Cardiac muscle cell (in vitro differentiated cells and primary cell): ENCODE measurements at regions not wholly inside any gene's neighbourhood (a gene's known extent, or its start where the extent isn't known, plus 50 kb on each side); places are given as distances from the start of the nearest gene placed in this dataset.
A peak's percentile ranks its signal among the peaks of the same experiment; 100 is the strongest.

Experiments used
- DNase-seq, 2 donors: peaks; one replicate each; pipeline versions ENCODE4 v3.0.0 to v3.0.0-alpha.2; 2010 to 2017; ENCODE audit warnings: low read depth in 1 of 2, low spot score in 1 of 2
- H3K27ac ChIP-seq: fragments of 200-600 bp; sonication (generic); 2 replicates; pipeline ENCODE4 v1.5.1; 2016
- H3K27me3 ChIP-seq: fragments of 200-600 bp; sonication (generic); 2 replicates; pipeline ENCODE4 v1.6.0; 2016; ENCODE audit warnings: control low read depth
- H3K36me3 ChIP-seq: fragments of 200-600 bp; sonication (generic); 2 replicates; pipeline ENCODE4 v1.5.1; 2016; ENCODE audit warnings: control low read depth
- H3K4me1 ChIP-seq: fragments of 200-600 bp; sonication (generic); 2 replicates; pipeline ENCODE4 v1.8.1; 2017; ENCODE audit warnings: low read depth, mild to moderate bottlenecking, mixed run types
- H3K4me3 ChIP-seq: fragments of 200-600 bp; sonication (generic); 2 replicates; pipeline ENCODE4 v1.5.1; 2016; ENCODE audit warnings: mild to moderate bottlenecking
- H3K9me3 ChIP-seq: fragments of 200-600 bp; sonication (generic); 2 replicates; pipeline ENCODE4 v1.5.1; 2017; ENCODE audit warnings: low read depth, mild to moderate bottlenecking, control low read depth
- TF ChIP-seq, protein P1 (sequence below): IDR thresholded peaks from 2 replicates; pipeline ENCODE4 v1.5.1; 2012; ENCODE audit warnings: low read depth, mild to moderate bottlenecking, low read length

DNA sequence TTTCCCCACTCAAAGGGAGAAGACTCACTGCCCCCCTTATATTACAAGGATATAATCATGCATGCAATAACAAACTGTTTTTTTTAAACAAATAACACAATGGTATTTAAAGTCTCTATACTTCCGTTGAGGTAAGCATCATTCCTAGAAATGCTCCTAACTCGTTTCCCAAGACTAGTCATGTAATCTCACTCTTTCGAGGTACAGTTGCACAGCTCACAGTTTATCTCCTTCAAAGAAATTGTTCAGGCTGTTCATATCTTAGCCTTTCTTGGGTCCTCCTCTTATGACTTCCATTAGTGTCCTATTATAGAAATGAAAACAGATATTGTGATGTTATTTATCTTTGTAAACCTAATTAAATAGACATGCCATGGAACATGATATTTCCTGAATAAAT, 705.0 kb downstream of the KCNT2 start:
- Histone ChIP-seq H3K4me1 (peaks cover 13% of the 10 kb centered on the region), H3K9me3 (no peaks in the 10 kb centered on the region), H3K27ac (no peak overlapping the region), H3K36me3 (no peaks in the 10 kb centered on the region), H3K4me3 (no peak overlapping the region), H3K27me3 (no peaks in the 10 kb centered on the region)
- DNase-seq, result no peak
- TF ChIP-seq, protein P1, sequence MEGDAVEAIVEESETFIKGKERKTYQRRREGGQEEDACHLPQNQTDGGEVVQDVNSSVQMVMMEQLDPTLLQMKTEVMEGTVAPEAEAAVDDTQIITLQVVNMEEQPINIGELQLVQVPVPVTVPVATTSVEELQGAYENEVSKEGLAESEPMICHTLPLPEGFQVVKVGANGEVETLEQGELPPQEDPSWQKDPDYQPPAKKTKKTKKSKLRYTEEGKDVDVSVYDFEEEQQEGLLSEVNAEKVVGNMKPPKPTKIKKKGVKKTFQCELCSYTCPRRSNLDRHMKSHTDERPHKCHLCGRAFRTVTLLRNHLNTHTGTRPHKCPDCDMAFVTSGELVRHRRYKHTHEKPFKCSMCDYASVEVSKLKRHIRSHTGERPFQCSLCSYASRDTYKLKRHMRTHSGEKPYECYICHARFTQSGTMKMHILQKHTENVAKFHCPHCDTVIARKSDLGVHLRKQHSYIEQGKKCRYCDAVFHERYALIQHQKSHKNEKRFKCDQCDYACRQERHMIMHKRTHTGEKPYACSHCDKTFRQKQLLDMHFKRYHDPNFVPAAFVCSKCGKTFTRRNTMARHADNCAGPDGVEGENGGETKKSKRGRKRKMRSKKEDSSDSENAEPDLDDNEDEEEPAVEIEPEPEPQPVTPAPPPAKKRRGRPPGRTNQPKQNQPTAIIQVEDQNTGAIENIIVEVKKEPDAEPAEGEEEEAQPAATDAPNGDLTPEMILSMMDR, result no peak

- Histone ChIP-seq H3K4me1 (peaks cover 17% of the 10 kb centered on the region), H3K27me3 (no peaks in the 10 kb centered on the region), H3K36me3 (no peaks in the 10 kb centered on the region), H3K9me3 (no peaks in the 10 kb centered on the region), H3K27ac (no peak overlapping the region), H3K4me3 (no peak overlapping the region)
- TF ChIP-seq, protein P1, result no peak
- DNase-seq, result no peak
These were observed 705.5 kb downstream of the KCNT2 start for GRCh38 chr1:195902779-195903178.

DNA sequence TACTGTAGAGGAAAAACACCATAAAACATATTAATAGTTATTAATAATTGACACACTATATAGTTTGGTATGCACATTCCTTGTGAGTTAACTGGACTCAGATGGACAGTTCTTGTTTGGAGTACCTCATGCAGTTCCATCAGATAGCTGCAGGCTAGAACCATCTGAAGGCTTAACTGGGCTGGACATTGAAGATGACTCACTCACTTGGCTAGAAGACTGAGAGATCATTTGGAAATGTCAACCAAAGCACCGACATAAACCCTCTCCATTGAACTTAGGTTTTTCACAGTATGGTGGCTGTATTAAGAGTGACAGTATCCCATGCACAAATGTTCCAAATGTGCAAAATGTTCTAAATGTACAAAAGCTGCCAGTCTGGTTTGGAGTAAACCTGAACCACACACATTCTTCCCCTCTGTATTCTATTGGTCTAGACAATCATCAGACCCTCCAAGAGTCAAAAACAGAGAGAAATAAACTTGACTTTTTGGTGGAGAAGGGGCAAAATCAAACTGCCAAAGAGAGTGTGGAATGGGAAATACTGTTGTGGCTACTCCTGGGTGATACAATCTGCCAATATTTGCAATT, 708.4 kb downstream of the KCNT2 start:
- Histone ChIP-seq H3K9me3 (no peaks in the 10 kb centered on the region), H3K27ac (no peak overlapping the region), H3K27me3 (no peaks in the 10 kb centered on the region), H3K4me1 (peaks cover 17% of the 10 kb centered on the region), H3K4me3 (no peak overlapping the region), H3K36me3 (no peaks in the 10 kb centered on the region)
- TF ChIP-seq, protein P1, result no peak
- peak in 1 of 2 donors; percentile 0 for DNase-seq

DNA sequence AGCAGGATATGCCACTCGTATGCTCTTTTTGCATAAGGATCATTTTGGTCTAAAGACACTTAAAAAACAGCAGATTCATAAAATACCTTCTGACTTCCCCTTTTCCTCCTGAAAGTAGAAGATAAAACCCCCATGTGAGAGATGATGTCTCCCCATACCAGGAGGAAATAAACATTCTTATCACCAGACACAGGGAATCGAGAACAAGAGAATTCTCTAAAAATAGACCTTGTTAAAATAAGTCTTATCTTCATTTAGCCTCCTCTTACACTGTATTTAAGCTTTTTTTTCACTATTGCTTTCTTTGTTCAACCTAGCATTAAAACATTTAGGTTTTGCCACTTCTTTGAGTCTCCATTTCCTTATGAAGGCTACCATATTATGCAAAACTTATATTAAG, 709.3 kb downstream of the KCNT2 start:
- H3K4me1 ChIP-seq, result peaks cover 23% of the 10 kb centered on the region
- H3K27ac ChIP-seq, result no peak overlapping the region
- H3K9me3 ChIP-seq, result no peaks in the 10 kb centered on the region
- no peaks in the 10 kb centered on the region for H3K36me3 ChIP-seq
- no peak overlapping the region for H3K4me3 ChIP-seq
- H3K27me3 ChIP-seq, result no peaks in the 10 kb centered on the region
- TF ChIP-seq, protein P1, result no peak
- DNase-seq, result no peak

GRCh38 chr1:195898373-195898772, 709.9 kb downstream of the KCNT2 start:
- peaks cover 23% of the 10 kb centered on the region for H3K4me1 ChIP-seq
- no peak for DNase-seq
- no peak overlapping the region for H3K27ac ChIP-seq
- H3K9me3 ChIP-seq, result no peaks in the 10 kb centered on the region
- TF ChIP-seq, protein P1, result no peak
- no peaks in the 10 kb centered on the region for H3K36me3 ChIP-seq
- H3K4me3 ChIP-seq, result no peak overlapping the region
- H3K27me3 ChIP-seq, result no peaks in the 10 kb centered on the region

DNA sequence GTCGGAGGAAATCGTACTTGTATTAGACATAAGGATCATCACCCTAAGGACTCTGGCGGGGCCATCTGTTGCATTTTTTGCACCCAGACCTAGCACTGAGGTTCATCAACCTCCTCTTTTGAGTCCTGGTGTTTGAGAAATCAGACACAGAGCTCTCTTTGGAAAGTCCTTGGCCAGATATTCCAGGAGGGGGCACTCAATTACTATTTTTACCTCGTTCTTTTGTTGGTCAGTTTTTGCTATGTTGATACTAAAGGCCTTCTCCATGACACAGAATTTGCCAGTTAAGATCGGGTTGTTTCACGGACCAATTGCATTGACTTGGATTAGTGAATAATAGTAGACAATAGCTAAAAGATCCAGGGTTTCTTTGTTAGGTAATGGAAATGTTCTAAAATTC, 711.2 kb downstream of the KCNT2 start:
- no peak overlapping the region for H3K27ac ChIP-seq
- H3K9me3 ChIP-seq, result no peaks in the 10 kb centered on the region
- no peaks in the 10 kb centered on the region for H3K36me3 ChIP-seq
- H3K4me1 ChIP-seq, result peaks cover 23% of the 10 kb centered on the region
- DNase-seq, result no peak
- H3K27me3 ChIP-seq, result no peaks in the 10 kb centered on the region
- no peak overlapping the region for H3K4me3 ChIP-seq
- TF ChIP-seq, protein P1, result no peak
